Astrocyte (in vitro differentiated cells and primary cell): ENCODE measurements at regions not wholly inside any gene's neighbourhood (a gene's known extent, or its start where the extent isn't known, plus 50 kb on each side); places are given as distances from the start of the nearest gene placed in this dataset.

Source experiments
- DNase-seq: peaks from one replicate; pipeline ENCODE4 v3.0.0-alpha.2; 2010; ENCODE audit warnings: low read depth
- FAIRE-seq: peaks from 2 replicates; lab custom pipeline; 2011; peaks lifted over from hg19 to GRCh38; lab: Jason Lieb, UNC
- H2AFZ ChIP-seq: 2 replicates; pipeline ENCODE4 v1.6.0; 2012; ENCODE audit warnings: low read depth, low read length, inconsistent platforms
- H3K27ac ChIP-seq: 2 replicates; pipeline ENCODE4 v1.5.1; 2011; ENCODE audit warnings: low read depth, low read length, inconsistent platforms
- H3K27me3 ChIP-seq: 2 replicates; pipeline ENCODE4 v1.6.0; 2011; ENCODE audit warnings: low read length, inconsistent platforms; ENCODE audit not compliant: insufficient read depth
- H3K36me3 ChIP-seq: 2 replicates; pipeline ENCODE4 v1.5.1; 2011; ENCODE audit warnings: low read length, inconsistent platforms; ENCODE audit not compliant: insufficient read depth
- H3K4me1 ChIP-seq: 2 replicates; pipeline ENCODE4 v1.5.1; 2011; ENCODE audit warnings: low read length, inconsistent platforms; ENCODE audit not compliant: insufficient read depth
- H3K4me2 ChIP-seq: 2 replicates; pipeline ENCODE4 v1.6.0; 2012; ENCODE audit warnings: low read length, inconsistent platforms
- H3K4me3 ChIP-seq: 2 replicates; pipeline ENCODE4 v1.5.1; 2011; ENCODE audit warnings: low read depth, mild to moderate bottlenecking, low read length, inconsistent platforms; ENCODE audit not compliant: insufficient read depth
- H3K79me2 ChIP-seq: 2 replicates; pipeline ENCODE4 v1.6.0; 2012; ENCODE audit warnings: mild to moderate bottlenecking, low read length, inconsistent platforms; ENCODE audit not compliant: insufficient read depth
- H3K9ac ChIP-seq: 2 replicates; pipeline ENCODE4 v1.6.0; 2012; ENCODE audit warnings: mild to moderate bottlenecking, low read length, inconsistent platforms
- H3K9me3 ChIP-seq: 2 replicates; pipeline ENCODE4 v1.5.1; 2012; ENCODE audit warnings: low read depth, mild to moderate bottlenecking, low read length, inconsistent platforms; ENCODE audit not compliant: insufficient read depth
- H4K20me1 ChIP-seq: 2 replicates; pipeline ENCODE4 v1.6.0; 2012; ENCODE audit warnings: low read length, inconsistent platforms; ENCODE audit not compliant: insufficient read depth
- H3K27ac Mint-ChIP-seq: one replicate; pipeline ENCODE4 v1.8.0; 2021; ENCODE audit warnings: mild to moderate bottlenecking, mixed read lengths; ENCODE audit not compliant: unreplicated experiment
- H3K27me3 Mint-ChIP-seq: one replicate; pipeline ENCODE4 v1.8.0; 2021; ENCODE audit warnings: low read depth, mixed read lengths; ENCODE audit not compliant: unreplicated experiment
- H3K36me3 Mint-ChIP-seq: one replicate; pipeline ENCODE4 v1.8.0; 2021; ENCODE audit warnings: low read depth, mixed read lengths; ENCODE audit not compliant: unreplicated experiment
- H3K4me1 Mint-ChIP-seq: one replicate; pipeline ENCODE4 v1.8.0; 2021; ENCODE audit warnings: low read depth, mixed read lengths; ENCODE audit not compliant: unreplicated experiment
- H3K4me3 Mint-ChIP-seq: one replicate; pipeline ENCODE4 v1.8.0; 2021; ENCODE audit warnings: mild to moderate bottlenecking, moderate library complexity, mixed read lengths; ENCODE audit not compliant: unreplicated experiment
- H3K9me3 Mint-ChIP-seq: one replicate; pipeline ENCODE4 v1.8.0; 2021; ENCODE audit warnings: mild to moderate bottlenecking, mixed read lengths; ENCODE audit not compliant: unreplicated experiment
- EZH2 ChIP-seq: IDR thresholded peaks from 2 replicates; pipeline ENCODE4 v1.6.1; 2012; ENCODE audit warnings: mild to moderate bottlenecking, low read length, inconsistent platforms; ENCODE audit not compliant: insufficient read depth
- TF ChIP-seq, protein P1 (sequence below): IDR thresholded peaks from 2 replicates; pipeline ENCODE4 v1.5.1; 2011; ENCODE audit warnings: low read depth, mild to moderate bottlenecking, inconsistent platforms, low read length, moderate library complexity; ENCODE audit not compliant: insufficient read depth

DNA sequence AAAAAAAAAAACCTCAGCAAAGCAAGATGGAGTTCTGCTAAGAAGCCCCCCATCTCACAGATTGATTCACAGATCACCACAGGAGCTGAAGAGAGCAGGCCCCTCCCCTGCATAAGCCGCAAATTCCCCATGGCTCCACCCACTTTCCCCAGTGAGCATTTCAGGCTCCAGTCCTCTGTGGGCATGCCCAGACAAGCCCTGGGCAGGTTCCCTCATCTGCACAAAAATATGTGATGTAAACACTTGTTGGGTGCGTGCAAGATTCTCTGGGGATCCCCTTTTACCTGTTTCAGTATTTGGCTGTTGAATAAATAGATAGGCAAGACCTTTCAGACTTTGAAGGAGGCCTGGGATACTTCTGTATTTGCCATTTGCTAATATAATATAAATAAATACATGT lies 514.3 kb downstream of the PCDH7 start:
- H3K27me3 ChIP-seq, result no peaks in the 10 kb centered on the region
- Mint-ChIP-seq H3K27ac (no peak overlapping the region), H3K4me3 (no peak overlapping the region), H3K27me3 (no peaks in the 10 kb centered on the region), H3K36me3 (no peaks in the 10 kb centered on the region), H3K9me3 (peaks cover 2% of the 10 kb centered on the region), H3K4me1 (peaks cover 16% of the 10 kb centered on the region)
- no peak for FAIRE-seq
- no peaks in the 10 kb centered on the region for H3K79me2 ChIP-seq
- no peak overlapping the region for H3K4me2 ChIP-seq
- H2AFZ ChIP-seq, result no peak overlapping the region
- peaks cover 6% of the 10 kb centered on the region for H3K4me1 ChIP-seq
- H4K20me1 ChIP-seq, result no peaks in the 10 kb centered on the region
- DNase-seq, result no peak
- TF ChIP-seq EZH2, result no peak
- TF ChIP-seq, protein P1, sequence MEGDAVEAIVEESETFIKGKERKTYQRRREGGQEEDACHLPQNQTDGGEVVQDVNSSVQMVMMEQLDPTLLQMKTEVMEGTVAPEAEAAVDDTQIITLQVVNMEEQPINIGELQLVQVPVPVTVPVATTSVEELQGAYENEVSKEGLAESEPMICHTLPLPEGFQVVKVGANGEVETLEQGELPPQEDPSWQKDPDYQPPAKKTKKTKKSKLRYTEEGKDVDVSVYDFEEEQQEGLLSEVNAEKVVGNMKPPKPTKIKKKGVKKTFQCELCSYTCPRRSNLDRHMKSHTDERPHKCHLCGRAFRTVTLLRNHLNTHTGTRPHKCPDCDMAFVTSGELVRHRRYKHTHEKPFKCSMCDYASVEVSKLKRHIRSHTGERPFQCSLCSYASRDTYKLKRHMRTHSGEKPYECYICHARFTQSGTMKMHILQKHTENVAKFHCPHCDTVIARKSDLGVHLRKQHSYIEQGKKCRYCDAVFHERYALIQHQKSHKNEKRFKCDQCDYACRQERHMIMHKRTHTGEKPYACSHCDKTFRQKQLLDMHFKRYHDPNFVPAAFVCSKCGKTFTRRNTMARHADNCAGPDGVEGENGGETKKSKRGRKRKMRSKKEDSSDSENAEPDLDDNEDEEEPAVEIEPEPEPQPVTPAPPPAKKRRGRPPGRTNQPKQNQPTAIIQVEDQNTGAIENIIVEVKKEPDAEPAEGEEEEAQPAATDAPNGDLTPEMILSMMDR, result no peak
- H3K36me3 ChIP-seq, result no peaks in the 10 kb centered on the region
- H3K4me3 ChIP-seq, result no peak overlapping the region
- H3K9me3 ChIP-seq, result no peaks in the 10 kb centered on the region
- no peak overlapping the region for H3K9ac ChIP-seq
- no peak overlapping the region for H3K27ac ChIP-seq

DNA sequence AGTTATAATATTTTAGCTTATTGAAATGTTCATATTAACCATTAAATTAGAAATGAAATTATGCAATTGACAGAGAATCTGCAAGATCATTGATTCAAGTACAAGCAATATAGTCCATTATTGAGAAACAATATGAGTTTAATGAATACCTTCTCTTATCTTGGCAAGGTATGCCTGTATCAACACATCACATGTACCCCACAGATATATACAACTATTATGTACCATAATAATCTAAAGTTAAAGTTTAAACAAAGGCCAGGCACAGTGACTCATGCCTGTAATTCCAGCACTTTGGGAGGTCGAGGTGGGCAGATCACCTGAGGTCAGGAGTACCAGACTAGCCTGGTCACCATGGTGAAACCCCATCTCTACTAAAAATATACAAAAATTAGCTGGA lies 514.7 kb downstream of the PCDH7 start:
- FAIRE-seq (no peak), DNase-seq (no peak)
- no peak overlapping the region for H3K4me3 ChIP-seq
- no peak overlapping the region for H3K4me2 ChIP-seq
- no peak overlapping the region for H2AFZ ChIP-seq
- H3K36me3 Mint-ChIP-seq, result no peaks in the 10 kb centered on the region
- no peak overlapping the region for H3K4me3 Mint-ChIP-seq
- no peaks in the 10 kb centered on the region for H3K79me2 ChIP-seq
- H3K4me1 ChIP-seq, result peaks cover 6% of the 10 kb centered on the region
- no peaks in the 10 kb centered on the region for H3K27me3 ChIP-seq
- H3K9me3 ChIP-seq, result no peaks in the 10 kb centered on the region
- TF ChIP-seq, protein P1, result no peak
- TF ChIP-seq EZH2, result no peak
- H3K36me3 ChIP-seq, result no peaks in the 10 kb centered on the region
- no peaks in the 10 kb centered on the region for H3K27me3 Mint-ChIP-seq
- H3K27ac Mint-ChIP-seq, result peak overlapping the region; percentile 26
- H3K27ac ChIP-seq, result no peak overlapping the region
- no peak overlapping the region for H3K9ac ChIP-seq
- no peaks in the 10 kb centered on the region for H4K20me1 ChIP-seq
- H3K4me1 Mint-ChIP-seq, result peaks cover 15% of the 10 kb centered on the region
- peaks cover 2% of the 10 kb centered on the region for H3K9me3 Mint-ChIP-seq

DNA sequence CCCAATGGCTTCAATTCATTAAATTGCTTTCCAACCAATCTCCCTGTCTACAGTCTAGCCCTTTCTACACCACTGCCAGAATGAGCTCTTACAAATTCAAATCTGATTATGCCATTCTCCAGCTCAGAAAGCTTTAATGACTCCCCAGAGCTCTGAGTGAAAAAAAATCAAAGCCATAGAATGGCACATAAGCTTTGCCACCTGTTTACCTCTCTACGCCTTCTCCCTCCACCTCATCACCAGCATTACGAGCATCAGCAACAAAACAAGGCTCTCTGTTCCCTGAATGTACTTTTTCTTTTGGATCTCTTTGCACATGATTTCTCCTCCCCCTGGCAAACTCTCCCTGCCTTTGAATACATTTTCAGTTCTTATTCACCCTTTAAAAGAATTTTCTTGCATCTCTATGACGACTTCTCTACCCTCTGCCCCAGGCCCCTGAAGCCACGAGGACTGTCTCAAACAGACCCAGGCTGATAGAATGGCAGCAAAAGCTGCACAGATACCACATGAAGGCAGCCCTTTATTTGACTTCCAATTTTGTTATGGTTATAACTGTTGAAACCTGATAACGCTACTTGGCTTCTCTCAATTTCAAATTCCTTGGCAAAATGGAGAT lies 516.0 kb downstream of the PCDH7 start:
- Mint-ChIP-seq H3K4me1 (peaks cover 15% of the 10 kb centered on the region), H3K27me3 (no peaks in the 10 kb centered on the region), H3K36me3 (no peaks in the 10 kb centered on the region), H3K4me3 (no peak overlapping the region), H3K27ac (peak overlapping the region; percentile 26), H3K9me3 (peaks cover 2% of the 10 kb centered on the region)
- H3K79me2 ChIP-seq, result no peaks in the 10 kb centered on the region
- no peaks in the 10 kb centered on the region for H3K36me3 ChIP-seq
- no peak overlapping the region for H3K4me2 ChIP-seq
- no peak for FAIRE-seq
- H4K20me1 ChIP-seq, result no peaks in the 10 kb centered on the region
- H3K9ac ChIP-seq, result no peak overlapping the region
- TF ChIP-seq, protein P1, result no peak
- no peak for TF ChIP-seq EZH2
- no peak overlapping the region for H3K27ac ChIP-seq
- no peak overlapping the region for H2AFZ ChIP-seq
- no peaks in the 10 kb centered on the region for H3K27me3 ChIP-seq
- no peaks in the 10 kb centered on the region for H3K9me3 ChIP-seq
- peaks cover 6% of the 10 kb centered on the region for H3K4me1 ChIP-seq
- H3K4me3 ChIP-seq, result no peak overlapping the region
- DNase-seq, result peak; percentile 40
